ENCODE measurements at regions not wholly inside any gene's neighbourhood (a gene's known extent, or its start where the extent isn't known, plus 50 kb on each side); places are given as distances from the start of the nearest gene placed in this dataset.

DNA sequence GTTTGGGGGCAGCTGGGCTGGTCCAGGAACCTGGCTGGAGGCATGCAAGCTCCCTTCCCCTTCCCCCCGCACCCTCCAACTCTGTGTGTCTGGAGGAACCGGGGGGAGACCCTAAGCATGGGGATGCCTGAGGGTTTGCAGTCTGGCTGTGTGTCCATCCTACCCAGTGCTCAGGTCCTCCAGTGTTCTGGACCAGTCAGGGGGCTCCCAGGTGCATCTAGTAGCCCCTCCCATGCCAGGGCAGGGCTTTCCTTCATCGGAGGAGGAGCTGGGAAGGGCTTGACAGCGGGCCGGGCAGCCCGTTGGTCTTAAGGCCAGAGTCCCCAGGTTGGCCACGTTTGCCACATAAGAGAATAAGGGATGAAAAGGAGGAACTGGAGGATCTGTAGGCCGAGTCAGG is 62.6 kb upstream of the IGFBPL1 start:
- TF ChIP-seq EZH2phosphoT487 (IDR thresholded peaks at IDR 0.05; ENCODE audit: insufficient read depth, low read depth) (no peak), EZH2 (IDR thresholded peaks at IDR 0.05; ENCODE audit: insufficient read depth, poor library complexity, severe bottlenecking) (no peak)
